Brain microvascular endothelial cell (primary cell): ENCODE measurements at regions not wholly inside any gene's neighbourhood (a gene's known extent, or its start where the extent isn't known, plus 50 kb on each side); places are given as distances from the start of the nearest gene placed in this dataset.

ENCODE experiments used
- DNase-seq: peaks from one replicate; pipeline ENCODE4 v3.0.0-alpha.2; 2020
- H3K27ac ChIP-seq: fragments of 250-450 bp; sonication (Bioruptor Pico); 2 replicates; pipeline ENCODE4 v1.5.1; 2020; ENCODE audit warnings: mild to moderate bottlenecking, moderate library complexity
- H3K27me3 ChIP-seq: fragments of 250-450 bp; sonication (Bioruptor Pico); replicated peaks from 2 replicates; pipeline ENCODE4 v1.5.1; 2020; ENCODE audit warnings: mild to moderate bottlenecking
- H3K36me3 ChIP-seq: fragments of 250-450 bp; sonication (Bioruptor Pico); replicated peaks from 2 replicates; pipeline ENCODE4 v1.5.1; 2020; ENCODE audit warnings: mild to moderate bottlenecking
- H3K4me3 ChIP-seq: 2 replicates; pipeline ENCODE4 v1.5.1; 2011; ENCODE audit warnings: low read depth, mild to moderate bottlenecking, control low read depth, low read length, moderate library complexity
- CTCF ChIP-seq: IDR thresholded peaks from 2 replicates; pipeline ENCODE4 v1.5.1; 2011; ENCODE audit warnings: low read depth, mild to moderate bottlenecking, moderate library complexity, low read length, control low read depth, inconsistent platforms; ENCODE audit errors: missing control alignments
- in situ Hi-C: cut with HindIII; loops from 2 replicates; pipeline ENCODE4 v1.10.0; 2017; ENCODE audit warnings: low sequenced_read_pairs, low pct_ligation_motif_present

- no peak for DNase-seq
- H3K4me3 ChIP-seq, result no peak overlapping the region
- in situ Hi-C loops, result no loop called here
- no peak for TF ChIP-seq CTCF
- no peaks in the 10 kb centered on the region for H3K36me3 ChIP-seq
- H3K27me3 ChIP-seq, result no peaks in the 10 kb centered on the region
- no peak overlapping the region for H3K27ac ChIP-seq
These were observed 572.3 kb downstream of the IRS1 start for GRCh38 chr2:226227341-226227740.

GRCh38 chr2:226223704-226224103, 575.9 kb downstream of the IRS1 start:
- DNase-seq, result no peak
- Histone ChIP-seq H3K27ac (no peak overlapping the region), H3K36me3 (no peaks in the 10 kb centered on the region), H3K4me3 (no peak overlapping the region), H3K27me3 (no peaks in the 10 kb centered on the region)
- no peak for TF ChIP-seq CTCF
- in situ Hi-C loops, result no loop called here

DNA sequence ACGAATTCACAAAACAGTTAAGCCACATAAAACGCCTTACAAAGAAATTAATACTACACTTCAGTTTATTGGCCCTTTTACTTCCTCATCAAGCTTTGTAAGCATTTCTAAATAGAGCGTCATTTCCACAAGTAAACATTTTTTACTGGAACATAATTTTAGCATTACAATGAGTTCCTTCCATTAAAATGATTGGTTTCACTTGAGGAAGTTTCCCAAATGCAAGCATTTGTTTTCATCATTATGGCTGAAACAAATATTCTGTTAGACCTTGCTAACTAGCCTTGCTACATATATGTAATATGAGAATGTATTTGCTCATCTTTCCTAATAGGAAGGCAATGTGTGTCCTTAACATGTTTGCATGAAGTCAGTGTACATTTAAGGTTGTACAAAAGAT, 579.1 kb downstream of the IRS1 start:
- no peak for DNase-seq
- no peak overlapping the region for H3K27ac ChIP-seq
- TF ChIP-seq CTCF, result no peak
- no peak overlapping the region for H3K4me3 ChIP-seq
- H3K27me3 ChIP-seq, result no peaks in the 10 kb centered on the region
- H3K36me3 ChIP-seq, result no peaks in the 10 kb centered on the region
- in situ Hi-C loops, result no loop called here

- in situ Hi-C loops, result no loop called here
- no peak for DNase-seq
- TF ChIP-seq CTCF, result no peak
- no peak overlapping the region for H3K27ac ChIP-seq
- H3K4me3 ChIP-seq, result no peak overlapping the region
- no peaks in the 10 kb centered on the region for H3K27me3 ChIP-seq
- H3K36me3 ChIP-seq, result no peaks in the 10 kb centered on the region
These were observed 582.4 kb downstream of the IRS1 start for GRCh38 chr2:226217191-226217590.

- DNase-seq, result no peak
- Histone ChIP-seq H3K36me3 (no peaks in the 10 kb centered on the region), H3K27me3 (no peaks in the 10 kb centered on the region), H3K27ac (no peak overlapping the region), H3K4me3 (no peak overlapping the region)
- no peak for TF ChIP-seq CTCF
- in situ Hi-C loops, result no loop called here
These were observed 583.0 kb downstream of the IRS1 start for GRCh38 chr2:226216575-226216974.

DNA sequence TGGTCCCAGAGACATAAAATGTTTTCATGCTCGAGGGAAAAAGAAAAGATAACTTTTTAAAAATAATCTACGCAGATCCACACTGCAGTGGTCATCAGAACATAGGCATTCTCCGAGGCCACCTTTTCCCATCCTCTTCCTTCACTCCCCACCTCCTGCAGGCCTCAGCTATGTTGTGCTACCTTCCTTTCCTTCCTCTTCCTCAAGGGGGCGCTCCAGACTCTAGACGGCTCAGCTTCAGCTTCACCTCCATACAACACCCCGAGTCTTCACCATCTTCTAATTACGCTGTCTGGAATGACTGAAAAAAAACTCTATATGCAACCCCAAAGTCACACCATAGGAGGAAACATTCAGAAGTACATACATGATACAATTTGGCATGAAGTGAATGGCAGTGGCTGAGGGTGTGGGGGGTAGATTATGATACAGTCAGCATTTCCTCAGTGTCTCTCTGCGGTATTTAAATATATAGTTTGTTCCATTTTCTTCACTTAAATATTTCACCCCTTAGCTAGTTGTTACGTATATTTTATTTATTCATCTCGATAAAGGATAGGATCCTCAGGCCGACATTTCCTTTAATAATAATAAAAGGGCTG, 583.6 kb downstream of the IRS1 start:
- Histone ChIP-seq H3K36me3 (no peaks in the 10 kb centered on the region), H3K27ac (no peak overlapping the region), H3K27me3 (no peaks in the 10 kb centered on the region), H3K4me3 (no peak overlapping the region)
- peak; percentile 48 for DNase-seq
- peak; percentile 88 for TF ChIP-seq CTCF
- in situ Hi-C loops, result no loop called here
